ENCODE measurements at regions not wholly inside any gene's neighbourhood (a gene's known extent, or its start where the extent isn't known, plus 50 kb on each side); places are given as distances from the start of the nearest gene placed in this dataset.

GRCh38 chr11:43577566-43578264 lies 102.8 kb upstream of the HSD17B12 start:
- TF ChIP-seq PATZ1 (CRISPR knock-in tag; IDR thresholded peaks at IDR 0.05; ENCODE audit: borderline replicate concordance) (no peak), ZNF8 (CRISPR knock-in tag; IDR thresholded peaks at IDR 0.05) (no peak), ARNTL (CRISPR knock-in tag; IDR thresholded peaks at IDR 0.05; ENCODE audit: borderline replicate concordance, low read depth) (no peak), ZFP3 (CRISPR knock-in tag; IDR thresholded peaks at IDR 0.05) (no peak), PPARA (CRISPR knock-in tag; IDR thresholded peaks at IDR 0.05; ENCODE audit: borderline replicate concordance) (no peak), CREB5 (CRISPR knock-in tag; IDR thresholded peaks at IDR 0.05; ENCODE audit: low read depth) (no peak), CSDC2 (CRISPR knock-in tag; IDR thresholded peaks at IDR 0.05) (no peak), TSHZ2 (CRISPR knock-in tag; IDR thresholded peaks at IDR 0.05) (no peak)

All from SK-N-SH treated with all-trans-retinoic acid at 6 μM for 48 hours (cell line).